Keratinocyte (primary cell): ENCODE measurements at regions not wholly inside any gene's neighbourhood (a gene's known extent, or its start where the extent isn't known, plus 50 kb on each side); places are given as distances from the start of the nearest gene placed in this dataset.

Experiments used
- DNase-seq: peaks from one replicate; pipeline ENCODE4 v3.0.0-alpha.2; 2011; ENCODE audit warnings: low read depth, missing footprints, low spot score
- FAIRE-seq: peaks from 2 replicates; lab custom pipeline; 2011; peaks lifted over from hg19 to GRCh38; lab: Jason Lieb, UNC
- H2AFZ ChIP-seq: 2 replicates; pipeline ENCODE4 v1.6.0; 2012; ENCODE audit warnings: low read length, control low read depth, inconsistent platforms; ENCODE audit not compliant: control insufficient read depth
- H3K27ac ChIP-seq: 2 replicates; pipeline ENCODE4 v1.5.1; 2011; ENCODE audit warnings: low read length; ENCODE audit not compliant: control insufficient read depth, insufficient read depth
- H3K27me3 ChIP-seq: 3 replicates; pipeline ENCODE4 v1.6.0; 2011; ENCODE audit warnings: low read length; ENCODE audit not compliant: control insufficient read depth, insufficient read depth; ENCODE audit errors: extremely low read depth
- H3K36me3 ChIP-seq, 2 experiments: 2 replicates in 1 of 2; 3 replicates in 1 of 2; pipeline ENCODE4 v1.5.1; 2011; ENCODE audit warnings: low read length in 2 of 2, mild to moderate bottlenecking in 1 of 2; ENCODE audit not compliant: control insufficient read depth in 2 of 2, insufficient read depth in 2 of 2; ENCODE audit errors: extremely low read depth in 1 of 2
- H3K4me1 ChIP-seq: 3 replicates; pipeline ENCODE4 v1.5.1; 2011; ENCODE audit warnings: low read length; ENCODE audit not compliant: control insufficient read depth, insufficient read depth; ENCODE audit errors: extremely low read depth
- H3K4me2 ChIP-seq: 3 replicates; pipeline ENCODE4 v1.6.0; 2011; ENCODE audit warnings: low read depth, low read length; ENCODE audit not compliant: control insufficient read depth, insufficient read depth; ENCODE audit errors: extremely low read depth
- H3K4me3 ChIP-seq, 3 experiments: fragments of 200-600 bp in 1 of 3; sonication (generic) in 1 of 3; 2 replicates in 2 of 3; 3 replicates in 1 of 3; pipeline ENCODE4 v1.5.1; 2011 to 2016; ENCODE audit warnings: low read length in 3 of 3, mild to moderate bottlenecking in 3 of 3, control low read depth in 2 of 3, inconsistent platforms in 1 of 3, low read depth in 1 of 3, mixed read lengths in 1 of 3, mixed run types in 1 of 3, moderate library complexity in 1 of 3; ENCODE audit not compliant: control insufficient read depth in 2 of 3, insufficient read depth in 2 of 3; ENCODE audit errors: extremely low read depth in 1 of 3
- H3K79me2 ChIP-seq: 2 replicates; pipeline ENCODE4 v1.6.0; 2012; ENCODE audit warnings: low read length; ENCODE audit not compliant: control insufficient read depth, insufficient read depth
- H3K9ac ChIP-seq: 3 replicates; pipeline ENCODE4 v1.6.0; 2011; ENCODE audit warnings: low read length; ENCODE audit not compliant: control insufficient read depth, insufficient read depth; ENCODE audit errors: extremely low read depth
- H3K9me1 ChIP-seq: 3 replicates; pipeline ENCODE4 v1.6.0; 2011; ENCODE audit warnings: low read length; ENCODE audit not compliant: control insufficient read depth, insufficient read depth; ENCODE audit errors: extremely low read depth
- H3K9me3 ChIP-seq: 2 replicates; pipeline ENCODE4 v1.5.1; 2012; ENCODE audit warnings: low read depth, low read length; ENCODE audit not compliant: control insufficient read depth
- H4K20me1 ChIP-seq: 3 replicates; pipeline ENCODE4 v1.6.0; 2011; ENCODE audit warnings: low read length; ENCODE audit not compliant: control insufficient read depth, insufficient read depth; ENCODE audit errors: extremely low read depth
- EZH2 ChIP-seq: IDR thresholded peaks from one replicate; pipeline ENCODE4 v1.6.1; 2012; ENCODE audit warnings: inconsistent platforms, mild to moderate bottlenecking, low read length, moderate library complexity
- dilution Hi-C: fragments of 300-500 bp; cut with MboI; formaldehyde crosslinking; loops from one replicate; pipeline ENCODE4 v1.7.0; 2020; ENCODE audit warnings: low sequenced_read_pairs; ENCODE audit not compliant: extremely low pct_ligation_motif_present
- TF ChIP-seq, protein P1 (sequence below), 3 experiments: IDR thresholded peaks in 1 of 3; conservative IDR thresholded peaks in 1 of 3; optimal IDR thresholded peaks in 1 of 3; 2 replicates in 2 of 3; 3 replicates in 1 of 3; pipeline versions ENCODE3 to v1.5.1; 2011; ENCODE audit warnings: low read length in 3 of 3, mild to moderate bottlenecking in 3 of 3, moderate library complexity in 2 of 3, control low read depth in 1 of 3, inconsistent platforms in 1 of 3; ENCODE audit not compliant: insufficient read depth in 2 of 3; ENCODE audit errors: extremely low read depth in 1 of 3

DNA sequence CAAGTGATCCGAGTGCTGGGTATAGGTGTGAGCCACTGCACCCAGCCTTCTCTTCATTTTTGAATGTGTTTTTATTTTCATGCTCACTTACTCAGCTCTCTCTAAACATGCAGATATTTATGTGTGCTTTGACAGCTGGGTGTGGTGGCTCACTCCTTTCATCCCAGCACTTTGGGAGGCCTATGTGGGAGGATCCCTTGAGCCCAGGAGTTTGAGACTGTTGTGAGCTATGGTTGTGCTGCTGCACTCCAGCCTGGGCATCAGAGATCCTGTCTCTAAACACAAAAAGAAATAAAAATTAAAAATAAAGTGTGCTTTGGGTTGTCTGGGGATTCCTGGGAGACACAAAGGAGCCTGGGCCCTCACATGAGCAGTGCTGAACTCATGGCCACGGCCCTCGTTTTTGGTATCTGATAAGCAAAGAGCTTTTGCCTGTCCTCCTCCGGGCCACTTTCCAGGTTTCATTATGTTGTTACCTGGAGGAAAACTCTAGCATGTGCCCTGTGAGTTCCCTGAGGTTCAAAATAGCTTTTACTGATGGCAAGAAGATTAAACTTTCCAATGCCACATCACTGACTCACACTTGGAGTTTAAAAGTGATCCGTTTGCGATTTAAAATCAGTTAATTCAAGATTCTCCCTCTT lies 78.5 kb downstream of the CD164 start:
- H3K4me3 ChIP-seq, result no peak overlapping the region
- H3K79me2 ChIP-seq, result no peaks in the 10 kb centered on the region
- no peak overlapping the region for H3K4me2 ChIP-seq
- no peaks in the 10 kb centered on the region for H3K9me1 ChIP-seq
- no peaks in the 10 kb centered on the region for H3K36me3 ChIP-seq
- no peaks in the 10 kb centered on the region for H3K4me1 ChIP-seq
- H4K20me1 ChIP-seq, result no peaks in the 10 kb centered on the region
- no peaks in the 10 kb centered on the region for H3K9me3 ChIP-seq
- H3K27me3 ChIP-seq, result no peaks in the 10 kb centered on the region
- DNase-seq, result no peak
- H2AFZ ChIP-seq, result no peak overlapping the region
- no peak overlapping the region for H3K27ac ChIP-seq
- no peak for TF ChIP-seq EZH2
- TF ChIP-seq, protein P1, sequence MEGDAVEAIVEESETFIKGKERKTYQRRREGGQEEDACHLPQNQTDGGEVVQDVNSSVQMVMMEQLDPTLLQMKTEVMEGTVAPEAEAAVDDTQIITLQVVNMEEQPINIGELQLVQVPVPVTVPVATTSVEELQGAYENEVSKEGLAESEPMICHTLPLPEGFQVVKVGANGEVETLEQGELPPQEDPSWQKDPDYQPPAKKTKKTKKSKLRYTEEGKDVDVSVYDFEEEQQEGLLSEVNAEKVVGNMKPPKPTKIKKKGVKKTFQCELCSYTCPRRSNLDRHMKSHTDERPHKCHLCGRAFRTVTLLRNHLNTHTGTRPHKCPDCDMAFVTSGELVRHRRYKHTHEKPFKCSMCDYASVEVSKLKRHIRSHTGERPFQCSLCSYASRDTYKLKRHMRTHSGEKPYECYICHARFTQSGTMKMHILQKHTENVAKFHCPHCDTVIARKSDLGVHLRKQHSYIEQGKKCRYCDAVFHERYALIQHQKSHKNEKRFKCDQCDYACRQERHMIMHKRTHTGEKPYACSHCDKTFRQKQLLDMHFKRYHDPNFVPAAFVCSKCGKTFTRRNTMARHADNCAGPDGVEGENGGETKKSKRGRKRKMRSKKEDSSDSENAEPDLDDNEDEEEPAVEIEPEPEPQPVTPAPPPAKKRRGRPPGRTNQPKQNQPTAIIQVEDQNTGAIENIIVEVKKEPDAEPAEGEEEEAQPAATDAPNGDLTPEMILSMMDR (optimal IDR thresholded peaks at IDR 0.05 in 1 of 3, IDR thresholded peaks at IDR 0.05 in 1 of 3, conservative IDR thresholded peaks at IDR 0.05 in 1 of 3; ENCODE audit: extremely low read depth in 1 of 3, insufficient read depth in 2 of 3, low read length in 3 of 3), result no peak
- dilution Hi-C loops, result no loop called here
- no peak overlapping the region for H3K9ac ChIP-seq
- FAIRE-seq, result no peak

DNA sequence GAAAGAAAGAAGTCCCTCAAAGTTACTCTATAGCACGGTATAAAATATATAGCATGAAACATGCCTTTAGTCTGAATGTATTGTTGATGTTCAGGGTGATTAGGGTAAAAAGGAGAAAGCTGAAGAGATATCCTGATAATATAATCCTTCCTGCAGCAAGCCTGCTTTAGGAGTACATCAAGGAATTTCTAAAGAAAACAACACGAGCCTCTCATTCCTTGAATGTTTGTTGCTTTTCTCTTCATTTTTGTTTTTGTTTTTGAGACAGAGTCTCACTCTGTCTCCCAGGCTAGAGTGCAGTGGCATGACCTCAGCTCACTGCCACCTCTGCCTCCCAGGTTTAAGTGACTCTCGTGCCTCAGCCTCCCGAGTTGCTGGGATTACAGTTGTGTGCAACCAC lies 79.1 kb downstream of the CD164 start:
- no peak overlapping the region for H3K9ac ChIP-seq
- no peak overlapping the region for H3K27ac ChIP-seq
- no peaks in the 10 kb centered on the region for H3K36me3 ChIP-seq
- no peaks in the 10 kb centered on the region for H3K79me2 ChIP-seq
- H3K4me1 ChIP-seq, result no peaks in the 10 kb centered on the region
- DNase-seq (no peak), FAIRE-seq (no peak)
- H3K9me1 ChIP-seq, result no peaks in the 10 kb centered on the region
- H4K20me1 ChIP-seq, result no peaks in the 10 kb centered on the region
- no peaks in the 10 kb centered on the region for H3K27me3 ChIP-seq
- no peak overlapping the region for H3K4me2 ChIP-seq
- H2AFZ ChIP-seq, result no peak overlapping the region
- no peaks in the 10 kb centered on the region for H3K9me3 ChIP-seq
- dilution Hi-C loops, result no loop called here
- no peak overlapping the region for H3K4me3 ChIP-seq
- no peak for TF ChIP-seq EZH2
- TF ChIP-seq, protein P1 (optimal IDR thresholded peaks at IDR 0.05 in 1 of 3, IDR thresholded peaks at IDR 0.05 in 1 of 3, conservative IDR thresholded peaks at IDR 0.05 in 1 of 3; ENCODE audit: extremely low read depth in 1 of 3, insufficient read depth in 2 of 3, low read length in 3 of 3), result no peak
